Mucosa of stomach (tissue), 1 donor: ENCODE measurements at regions not wholly inside any gene's neighbourhood (a gene's known extent, or its start where the extent isn't known, plus 50 kb on each side); places are given as distances from the start of the nearest gene placed in this dataset.
"Not testable (repeated sequence)": the region's sequence is repeated elsewhere in the genome, so short reads cannot be mapped to it uniquely, and the experiment has no call there.

Experiments
- H3K27me3 ChIP-seq: one replicate; pipeline ENCODE4 v1.7.0; 2013; ENCODE audit warnings: mild to moderate bottlenecking, low read length; ENCODE audit not compliant: control insufficient read depth, insufficient read depth
- H3K36me3 ChIP-seq: one replicate; pipeline ENCODE4 v1.7.0; 2013; ENCODE audit warnings: low read length; ENCODE audit not compliant: control insufficient read depth, insufficient read depth
- H3K4me1 ChIP-seq: one replicate; pipeline ENCODE4 v1.7.0; 2013; ENCODE audit warnings: mild to moderate bottlenecking, low read length; ENCODE audit not compliant: control insufficient read depth, insufficient read depth
- H3K4me3 ChIP-seq: one replicate; pipeline ENCODE4 v1.7.0; 2013; ENCODE audit warnings: low read length
- H3K9ac ChIP-seq: one replicate; pipeline ENCODE4 v1.7.0; 2013; ENCODE audit warnings: mild to moderate bottlenecking, low read length, moderate library complexity
- H3K9me3 ChIP-seq: one replicate; pipeline ENCODE4 v1.7.0; 2013; ENCODE audit warnings: mild to moderate bottlenecking, low read length, moderate library complexity; ENCODE audit not compliant: control insufficient read depth
- donor health status: Pancreatic carcinoma.

DNA sequence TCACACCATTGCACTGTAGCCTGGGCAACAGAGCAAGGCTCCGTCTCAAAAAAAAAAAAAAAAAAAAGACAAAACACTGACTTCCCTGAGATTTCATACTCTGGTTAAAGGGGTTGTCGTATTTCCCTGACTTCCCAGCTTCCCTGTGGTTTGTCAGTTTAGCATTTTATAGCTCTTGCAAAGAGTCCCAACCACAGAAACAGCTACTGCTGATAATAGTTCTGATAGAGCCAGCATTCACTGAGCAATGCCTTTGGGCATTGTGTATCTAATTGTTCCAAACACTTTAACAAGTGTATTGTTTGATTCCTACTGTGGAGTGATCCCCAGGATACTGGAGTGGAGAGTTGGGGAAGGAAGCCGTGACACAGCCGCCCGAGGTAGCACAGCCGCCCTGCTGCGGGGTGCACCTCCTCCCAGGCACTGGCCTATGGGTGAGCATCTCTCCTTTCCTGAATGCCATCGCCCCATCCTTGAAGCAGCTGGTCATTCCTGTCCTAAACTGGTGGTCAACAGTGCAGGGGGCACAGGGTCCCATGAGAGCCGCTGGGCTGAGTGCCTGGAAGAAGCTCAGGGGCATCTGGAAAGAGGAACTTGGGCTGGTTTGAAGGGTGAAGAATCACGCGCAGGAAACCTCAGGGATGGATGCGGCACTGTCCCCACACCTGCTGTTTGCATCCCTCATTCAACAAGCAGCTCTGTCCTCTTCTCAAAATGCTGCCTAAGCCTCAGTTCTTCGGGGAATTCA lies 81.0 kb upstream of the TMEM18 start:
- Histone ChIP-seq H3K4me3 (no peak overlapping the region), H3K27me3 (no peaks in the 10 kb centered on the region), H3K36me3 (no peaks in the 10 kb centered on the region), H3K9me3 (no peaks in the 10 kb centered on the region), H3K9ac (no peak overlapping the region), H3K4me1 (no peaks in the 10 kb centered on the region)

DNA sequence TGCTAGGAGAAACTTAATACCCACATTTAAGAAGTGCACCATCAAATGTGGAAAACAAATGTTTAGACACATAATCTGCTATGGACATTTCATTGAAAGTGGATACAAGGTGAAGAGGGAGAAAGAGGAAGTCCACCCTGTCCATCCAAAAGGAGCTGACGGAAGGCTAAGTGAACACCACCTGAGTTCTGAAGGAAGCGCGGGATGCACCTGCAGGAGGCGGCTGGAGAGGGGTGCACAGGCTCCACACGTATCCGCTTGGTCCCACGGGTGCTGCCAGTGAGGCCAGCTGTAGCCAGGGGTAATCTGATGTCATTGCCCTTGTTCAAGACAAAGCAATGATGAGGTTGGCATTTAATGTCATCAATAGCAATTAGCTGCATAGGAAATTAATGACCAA lies 75.9 kb upstream of the TMEM18 start:
- Histone ChIP-seq H3K27me3 (no peaks in the 10 kb centered on the region), H3K9me3 (no peaks in the 10 kb centered on the region), H3K4me3 (no peak overlapping the region), H3K4me1 (no peaks in the 10 kb centered on the region), H3K9ac (no peak overlapping the region), H3K36me3 (no peaks in the 10 kb centered on the region)

DNA sequence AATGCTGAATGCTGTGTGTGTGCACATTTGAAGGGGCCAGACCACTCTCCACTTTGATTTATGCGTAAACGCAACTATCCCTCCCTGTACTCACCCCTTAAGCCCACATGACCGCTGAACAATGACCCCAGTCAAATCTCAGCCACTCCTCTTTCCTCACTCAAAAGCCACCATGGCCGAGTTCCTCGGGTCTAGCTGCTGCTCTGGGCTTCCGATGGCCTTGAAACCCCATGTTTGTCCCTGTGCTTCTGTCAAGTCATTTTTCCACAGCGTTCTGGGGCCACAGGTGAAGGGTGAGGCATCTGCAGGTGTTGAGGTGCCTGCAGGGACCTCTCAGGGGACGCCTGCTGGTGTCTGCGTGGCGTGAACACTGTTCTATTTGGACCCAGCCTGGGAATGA lies 74.3 kb upstream of the TMEM18 start:
- no peaks in the 10 kb centered on the region for H3K36me3 ChIP-seq
- H3K27me3 ChIP-seq: no peaks in the 10 kb centered on the region
- no peaks in the 10 kb centered on the region for H3K4me1 ChIP-seq
- no peak overlapping the region for H3K4me3 ChIP-seq
- no peaks in the 10 kb centered on the region for H3K9me3 ChIP-seq
- H3K9ac ChIP-seq: no peak overlapping the region

DNA sequence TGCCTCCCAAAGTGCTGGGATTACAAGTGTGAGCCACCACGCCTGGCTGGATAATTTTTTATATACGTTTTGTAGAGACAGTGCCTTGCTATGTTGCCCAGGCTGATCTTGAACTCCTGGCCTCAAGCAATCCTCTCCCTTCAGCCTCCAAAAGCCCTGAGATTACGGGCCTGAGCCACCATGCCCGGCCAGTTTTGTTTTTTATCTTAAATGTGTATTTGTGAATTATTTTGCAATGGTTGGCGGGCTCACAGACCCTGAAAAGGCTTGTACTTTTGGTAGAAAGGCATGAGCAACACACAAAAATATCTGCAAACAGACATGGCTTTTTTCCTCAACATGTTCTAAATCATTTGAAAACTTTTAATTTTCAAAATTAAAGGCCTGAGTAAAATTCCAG lies 73.4 kb upstream of the TMEM18 start:
- H3K36me3 ChIP-seq: no peaks in the 10 kb centered on the region
- H3K9ac ChIP-seq: no peak overlapping the region
- no peaks in the 10 kb centered on the region for H3K9me3 ChIP-seq
- no peaks in the 10 kb centered on the region for H3K4me1 ChIP-seq
- H3K4me3 ChIP-seq: no peak overlapping the region
- no peaks in the 10 kb centered on the region for H3K27me3 ChIP-seq

DNA sequence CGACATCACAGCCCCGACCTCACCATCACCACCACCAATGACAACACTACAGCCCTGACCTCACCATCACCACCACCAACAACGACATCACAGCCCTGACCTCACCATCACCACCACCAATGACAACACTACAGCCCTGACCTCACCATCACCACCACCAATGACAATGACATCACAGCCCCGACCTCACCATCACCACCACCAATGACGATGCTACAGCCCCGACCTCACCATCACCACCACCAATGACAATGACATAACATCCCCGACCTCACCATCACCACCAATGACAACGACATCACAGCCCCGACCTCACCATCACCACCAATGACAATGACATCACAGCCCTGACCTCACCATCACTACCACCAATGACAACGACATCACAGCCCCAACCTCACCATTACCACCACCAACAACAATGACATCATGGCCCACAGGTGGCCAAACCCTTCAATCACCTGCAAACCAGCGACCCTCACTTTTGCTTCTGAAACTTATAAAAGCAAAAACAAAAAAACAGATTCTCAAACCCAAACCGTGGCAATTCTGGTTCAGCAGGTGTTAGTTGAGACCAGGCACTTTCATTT lies 70.7 kb upstream of the TMEM18 start:
- H3K4me1 ChIP-seq: no peaks in the 10 kb centered on the region

DNA sequence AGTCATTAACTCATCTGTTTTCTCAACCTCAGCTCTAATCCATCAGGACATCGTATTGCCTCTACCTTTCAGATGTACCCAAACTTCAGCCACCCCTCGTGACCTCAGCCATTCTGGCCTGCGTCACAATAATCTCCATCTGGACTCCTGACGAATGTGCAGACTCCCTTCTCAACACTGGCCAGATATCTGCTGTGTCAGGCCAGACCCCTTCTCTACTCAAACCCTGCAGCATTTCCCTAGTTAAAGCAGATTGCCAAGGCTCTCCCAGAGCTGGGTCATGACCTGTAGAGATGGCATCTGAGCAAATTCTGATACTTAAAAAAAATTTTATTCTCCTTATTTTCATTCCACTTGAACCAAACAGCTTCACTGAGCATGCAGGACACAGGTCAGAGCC lies 69.5 kb upstream of the TMEM18 start:
- no peaks in the 10 kb centered on the region for H3K27me3 ChIP-seq
- H3K36me3 ChIP-seq: no peaks in the 10 kb centered on the region
- no peak overlapping the region for H3K9ac ChIP-seq
- H3K4me1 ChIP-seq: no peaks in the 10 kb centered on the region
- no peaks in the 10 kb centered on the region for H3K9me3 ChIP-seq
- H3K4me3 ChIP-seq: no peak overlapping the region

More for the DNA sequence above, 70.7 kb upstream of the TMEM18 start:
- H3K36me3 ChIP-seq: no peaks in the 10 kb centered on the region
- no peaks in the 10 kb centered on the region for H3K9me3 ChIP-seq
- H3K9ac ChIP-seq: no peak overlapping the region
- no peaks in the 10 kb centered on the region for H3K27me3 ChIP-seq
- no peak overlapping the region for H3K4me3 ChIP-seq

DNA sequence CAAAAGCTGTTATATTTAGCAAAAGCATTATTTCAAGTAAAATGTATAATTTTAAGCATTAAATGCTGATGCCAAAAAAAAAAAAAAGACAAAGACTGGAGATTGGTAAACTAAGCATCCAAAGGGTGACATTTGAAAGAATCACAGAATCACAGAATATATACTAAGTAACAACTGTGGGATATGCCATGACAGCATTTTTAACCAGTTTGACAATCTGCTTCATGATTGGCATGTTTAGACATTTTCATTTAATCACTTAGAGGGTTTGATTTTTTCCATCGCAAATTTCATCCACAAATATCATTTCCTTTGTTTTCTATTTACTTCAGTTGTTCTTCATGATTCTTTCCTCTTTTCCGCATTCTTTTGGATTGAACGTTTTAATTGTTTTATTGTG lies 66.9 kb upstream of the TMEM18 start:
- Histone ChIP-seq H3K27me3 (peaks cover 8% of the 10 kb centered on the region), H3K4me3 (no peak overlapping the region), H3K4me1 (peaks cover 12% of the 10 kb centered on the region), H3K9me3 (no peaks in the 10 kb centered on the region), H3K9ac (no peak overlapping the region), H3K36me3 (no peaks in the 10 kb centered on the region)

DNA sequence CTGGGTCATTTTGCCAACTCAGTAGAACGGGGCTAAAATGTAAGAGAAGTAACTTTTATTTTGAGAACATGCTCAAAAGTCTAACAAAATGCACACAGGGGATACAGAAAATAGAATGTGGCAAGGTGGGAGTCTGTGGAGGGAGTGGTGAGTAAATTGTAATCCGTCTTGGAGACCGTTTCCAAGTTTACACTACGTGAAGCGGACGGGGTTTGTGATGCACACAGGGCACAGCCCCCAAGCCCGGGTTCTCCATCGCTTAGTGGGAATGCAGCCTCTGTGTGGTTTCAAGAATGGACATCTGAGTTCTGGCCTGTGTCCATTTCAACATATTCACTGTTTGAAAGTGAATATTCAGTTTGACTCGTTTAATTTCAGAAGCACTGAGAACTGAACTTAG lies 65.0 kb upstream of the TMEM18 start:
- H3K4me3 ChIP-seq: no peak overlapping the region
- no peaks in the 10 kb centered on the region for H3K36me3 ChIP-seq
- peaks cover 12% of the 10 kb centered on the region for H3K4me1 ChIP-seq
- peaks cover 8% of the 10 kb centered on the region for H3K27me3 ChIP-seq
- no peak overlapping the region for H3K9ac ChIP-seq
- no peaks in the 10 kb centered on the region for H3K9me3 ChIP-seq

DNA sequence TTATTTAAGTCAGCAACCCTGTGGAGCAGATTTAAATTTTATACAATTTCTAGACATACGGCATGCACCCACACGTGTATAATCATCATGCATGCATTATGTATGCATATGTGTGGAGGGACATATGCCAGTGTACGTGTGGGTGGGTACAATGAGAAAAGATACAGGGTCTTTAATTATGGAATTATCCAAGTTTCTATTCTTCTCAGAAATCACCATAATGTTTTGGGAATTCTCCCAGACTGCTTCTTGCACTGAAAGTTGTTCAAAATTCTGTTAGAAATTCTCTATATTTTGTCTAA lies 63.9 kb upstream of the TMEM18 start:
- H3K4me1 ChIP-seq: peaks cover 12% of the 10 kb centered on the region
- no peaks in the 10 kb centered on the region for H3K36me3 ChIP-seq
- no peak overlapping the region for H3K9ac ChIP-seq
- H3K4me3 ChIP-seq: no peak overlapping the region
- H3K27me3 ChIP-seq: peaks cover 8% of the 10 kb centered on the region
- H3K9me3 ChIP-seq: no peaks in the 10 kb centered on the region

DNA sequence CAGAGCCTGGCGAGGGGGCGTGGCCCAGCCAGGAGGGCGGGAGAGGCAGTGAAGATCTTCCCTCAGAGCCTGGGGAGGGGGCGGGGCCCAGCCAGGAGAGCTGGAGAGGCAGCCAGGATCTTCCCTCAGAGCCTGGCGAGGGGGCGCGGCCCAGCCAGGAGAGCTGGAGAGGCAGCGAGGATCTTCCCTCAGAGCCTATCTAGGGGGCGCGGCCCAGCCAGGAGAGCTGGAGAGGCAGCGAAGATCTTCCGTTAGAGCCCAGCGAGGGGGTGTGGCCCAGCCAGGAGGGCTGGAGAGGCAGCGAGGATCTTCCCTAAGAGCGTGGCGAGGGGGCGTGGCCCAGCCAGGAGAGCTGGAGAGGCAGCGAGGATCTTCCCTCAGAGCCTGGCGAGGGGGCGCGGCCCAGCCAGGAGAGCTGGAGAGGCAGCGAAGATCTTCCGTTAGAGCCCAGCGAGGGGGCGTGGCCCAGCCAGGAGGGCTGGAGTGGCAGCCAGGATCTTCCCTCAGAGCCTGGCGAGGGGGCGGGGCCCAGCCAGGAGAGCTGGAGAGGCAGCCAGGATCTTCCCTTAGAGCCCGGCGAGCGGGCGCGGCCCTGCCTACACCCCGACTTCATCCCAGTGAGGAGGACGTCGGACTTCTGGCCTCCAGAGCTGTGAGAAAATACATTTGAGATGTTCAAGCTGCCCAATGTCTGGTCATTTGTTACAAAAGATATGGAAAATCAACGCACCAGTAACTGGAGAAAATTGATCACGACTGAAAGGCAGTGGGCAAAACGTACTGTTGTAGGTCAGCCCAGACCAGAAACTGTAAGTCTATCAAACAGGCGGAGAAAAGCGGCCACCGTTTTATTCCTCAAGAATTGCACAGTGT lies 63.4 kb upstream of the TMEM18 start:
- Histone ChIP-seq H3K4me1 (peaks cover 12% of the 10 kb centered on the region), H3K4me3 (peak overlapping the region; percentile 40), H3K9ac (peak overlapping the region; percentile 38)
- not testable (repeated sequence) for H3K9me3 ChIP-seq, H3K27me3 ChIP-seq, H3K36me3 ChIP-seq

DNA sequence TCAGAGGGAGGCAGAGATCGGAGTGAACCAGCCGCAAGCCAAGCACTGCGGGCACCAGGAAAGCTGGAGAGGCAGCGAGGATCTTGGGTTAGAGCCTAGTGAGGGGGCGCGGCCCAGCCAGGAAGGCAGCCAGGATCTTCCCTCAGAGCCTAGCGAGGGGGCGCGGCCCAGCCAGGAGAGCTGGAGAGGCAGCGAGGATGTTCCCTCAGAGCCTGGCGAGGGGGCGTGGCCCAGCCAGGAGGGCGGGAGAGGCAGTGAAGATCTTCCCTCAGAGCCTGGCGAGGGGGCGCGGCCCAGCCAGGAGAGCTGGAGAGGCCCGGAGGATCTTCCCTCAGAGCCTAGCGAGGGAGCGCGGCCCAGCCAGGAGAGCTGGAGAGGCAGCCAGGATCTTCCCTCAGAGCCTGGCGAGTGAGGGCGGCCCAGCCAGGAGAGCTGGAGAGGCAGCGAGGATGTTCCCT lies 62.7 kb upstream of the TMEM18 start:
- H3K36me3 ChIP-seq, H3K27me3 ChIP-seq, H3K9me3 ChIP-seq: not testable (repeated sequence)
- Histone ChIP-seq H3K4me3 (peak overlapping the region; percentile 40), H3K4me1 (peaks cover 12% of the 10 kb centered on the region), H3K9ac (peak overlapping the region; percentile 38)

DNA sequence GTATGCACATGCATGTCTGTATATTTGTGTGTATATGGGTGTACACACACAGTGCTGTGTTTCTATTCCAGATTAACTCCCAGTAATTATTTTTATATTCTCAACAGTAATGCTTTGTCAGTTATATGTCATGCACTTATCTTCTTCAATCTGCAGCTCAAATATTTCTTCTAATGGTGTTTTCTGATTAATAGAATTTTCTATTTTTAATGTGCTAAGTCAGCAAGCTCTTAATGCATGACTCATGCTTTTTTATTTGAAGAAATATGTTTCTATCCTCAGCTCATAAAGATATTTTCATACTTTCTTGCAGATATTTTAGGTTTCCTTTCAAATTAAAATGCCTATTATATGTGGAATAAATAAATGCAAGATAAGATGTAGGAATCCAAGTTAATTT lies 59.7 kb upstream of the TMEM18 start:
- no peak overlapping the region for H3K4me3 ChIP-seq
- no peaks in the 10 kb centered on the region for H3K9me3 ChIP-seq
- H3K36me3 ChIP-seq: no peaks in the 10 kb centered on the region
- H3K9ac ChIP-seq: no peak overlapping the region
- peaks cover 8% of the 10 kb centered on the region for H3K27me3 ChIP-seq
- H3K4me1 ChIP-seq: peaks cover 12% of the 10 kb centered on the region
